Suprapubic skin (tissue), 4 donors: ENCODE measurements at regions not wholly inside any gene's neighbourhood (a gene's known extent, or its start where the extent isn't known, plus 50 kb on each side); places are given as distances from the start of the nearest gene placed in this dataset.

Source experiments
- DNase-seq, 2 donors: peaks; one replicate each; pipeline ENCODE4 v3.0.0-alpha.2; 2019; ENCODE audit warnings: low spot score in 2 of 2
- H3K27ac ChIP-seq: fragments of 200-600 bp; sonication (generic); one replicate; pipeline ENCODE4 v1.5.1; 2019
- H3K27me3 ChIP-seq: fragments of 200-600 bp; sonication (generic); one replicate; pipeline ENCODE4 v1.5.1; 2019
- H3K36me3 ChIP-seq: fragments of 200-600 bp; sonication (generic); one replicate; pipeline ENCODE4 v1.5.1; 2019
- H3K4me1 ChIP-seq: fragments of 200-600 bp; sonication (generic); one replicate; pipeline ENCODE4 v1.5.1; 2019
- H3K4me3 ChIP-seq: fragments of 200-600 bp; sonication (generic); one replicate; pipeline ENCODE4 v1.5.1; 2019; ENCODE audit warnings: mild to moderate bottlenecking
- H3K9me3 ChIP-seq: fragments of 200-600 bp; sonication (generic); one replicate; pipeline ENCODE4 v1.5.1; 2019
- CTCF ChIP-seq, 2 donors: fragments of 200-600 bp in 1 of 2; fragments of 450-650 bp in 1 of 2; sonication (generic) in 1 of 2; IDR thresholded peaks; one replicate each; pipeline ENCODE4 v1.5.1; 2016 to 2019; ENCODE audit warnings: antibody characterized with exemption in 2 of 2, mild to moderate bottlenecking in 1 of 2, moderate library complexity in 1 of 2
- EP300 ChIP-seq: sonication (generic); formaldehyde crosslinking; IDR thresholded peaks from one replicate; pipeline ENCODE4 v1.6.1; 2017; ENCODE audit warnings: antibody characterized with exemption
- POLR2A ChIP-seq, 2 donors: fragments of 450-650 bp; IDR thresholded peaks; one replicate each; pipeline ENCODE4 v1.6.1; 2017; ENCODE audit warnings: antibody characterized with exemption in 2 of 2, mild to moderate bottlenecking in 2 of 2, moderate library complexity in 2 of 2
- POLR2AphosphoS5 ChIP-seq, 3 donors: sonication (generic); formaldehyde crosslinking; IDR thresholded peaks; one replicate each; pipeline ENCODE4 v1.6.1; 2017; ENCODE audit warnings: antibody characterized with exemption in 3 of 3
- WGBS: methylation state at CpG from one replicate; pipeline ENCODE4 v1.1.5; 2018; 5-methylcytosine and 5-hydroxymethylcytosine counted together

- H3K9me3 ChIP-seq: no peaks in the 10 kb centered on the region
- H3K4me3 ChIP-seq: no peak overlapping the region
- no peaks in the 10 kb centered on the region for H3K36me3 ChIP-seq
- TF ChIP-seq EP300: no peak
- TF ChIP-seq POLR2A (IDR thresholded peaks at IDR 0.05): no peak
- no peak for TF ChIP-seq CTCF (IDR thresholded peaks at IDR 0.05)
- no peak for TF ChIP-seq POLR2AphosphoS5 (IDR thresholded peaks at IDR 0.05)
- H3K27ac ChIP-seq: no peak overlapping the region
- 20% methylated on average over 7 of the region's 7 CpGs for WGBS
- DNase-seq: no peak
- peaks cover 6% of the 10 kb centered on the region for H3K4me1 ChIP-seq
- peaks cover 19% of the 10 kb centered on the region for H3K27me3 ChIP-seq
These were observed 350.1 kb upstream of the MKI67 start for GRCh38 chr10:128476368-128476725.

- Histone ChIP-seq H3K4me1 (peaks cover 6% of the 10 kb centered on the region), H3K36me3 (no peaks in the 10 kb centered on the region), H3K4me3 (no peak overlapping the region), H3K27ac (no peak overlapping the region), H3K9me3 (no peaks in the 10 kb centered on the region), H3K27me3 (peaks cover 23% of the 10 kb centered on the region)
- no peak for DNase-seq
- TF ChIP-seq POLR2A (IDR thresholded peaks at IDR 0.05): no peak
- TF ChIP-seq POLR2AphosphoS5 (IDR thresholded peaks at IDR 0.05): no peak
- TF ChIP-seq CTCF (IDR thresholded peaks at IDR 0.05): no peak
- no peak for TF ChIP-seq EP300
- 39% methylated on average over 4 of the region's 4 CpGs for WGBS
These were observed 350.6 kb upstream of the MKI67 start for GRCh38 chr10:128476845-128477244.

GRCh38 chr10:128480601-128481000 is 354.4 kb upstream of the MKI67 start:
- Histone ChIP-seq H3K27ac (no peak overlapping the region), H3K36me3 (no peaks in the 10 kb centered on the region), H3K9me3 (no peaks in the 10 kb centered on the region), H3K4me3 (no peak overlapping the region), H3K4me1 (peaks cover 5% of the 10 kb centered on the region), H3K27me3 (peaks cover 23% of the 10 kb centered on the region)
- no peak for DNase-seq
- TF ChIP-seq CTCF (IDR thresholded peaks at IDR 0.05): no peak
- no peak for TF ChIP-seq POLR2A (IDR thresholded peaks at IDR 0.05)
- no peak for TF ChIP-seq EP300
- no peak for TF ChIP-seq POLR2AphosphoS5 (IDR thresholded peaks at IDR 0.05)
- 73% methylated on average over 8 of the region's 9 CpGs for WGBS

GRCh38 chr10:128481152-128481840 is 355.1 kb upstream of the MKI67 start:
- Histone ChIP-seq H3K27ac (no peak overlapping the region), H3K4me1 (no peaks in the 10 kb centered on the region), H3K27me3 (peaks cover 23% of the 10 kb centered on the region), H3K36me3 (no peaks in the 10 kb centered on the region), H3K4me3 (no peak overlapping the region), H3K9me3 (no peaks in the 10 kb centered on the region)
- TF ChIP-seq POLR2A (IDR thresholded peaks at IDR 0.05) (no peak), CTCF (IDR thresholded peaks at IDR 0.05) (no peak), POLR2AphosphoS5 (IDR thresholded peaks at IDR 0.05) (no peak), EP300 (no peak)
- DNase-seq: no peak
- 48% methylated on average over 20 of the region's 21 CpGs for WGBS

- TF ChIP-seq POLR2AphosphoS5 (IDR thresholded peaks at IDR 0.05) (no peak), POLR2A (IDR thresholded peaks at IDR 0.05) (no peak), EP300 (no peak), CTCF (IDR thresholded peaks at IDR 0.05) (no peak)
- no peaks in the 10 kb centered on the region for H3K4me1 ChIP-seq
- 81% methylated on average over 3 of the region's 7 CpGs for WGBS
These were observed 355.8 kb upstream of the MKI67 start for GRCh38 chr10:128482052-128482451.

More at GRCh38 chr10:128482052-128482451, 355.8 kb upstream of the MKI67 start:
- peaks cover 21% of the 10 kb centered on the region for H3K27me3 ChIP-seq
- H3K27ac ChIP-seq: no peak overlapping the region
- H3K36me3 ChIP-seq: no peaks in the 10 kb centered on the region
- no peaks in the 10 kb centered on the region for H3K9me3 ChIP-seq
- H3K4me3 ChIP-seq: no peak overlapping the region
- DNase-seq: no peak
